OCI-M1 (cell line): ENCODE measurements at regions not wholly inside any gene's neighbourhood (a gene's known extent, or its start where the extent isn't known, plus 50 kb on each side); places are given as distances from the start of the nearest gene placed in this dataset.

Experiments used
- DNase-seq: peaks from one replicate; lab custom pipeline; 2025; lab: John Stamatoyannopoulos, UW

GRCh38 chr1:79422726-79423125, 416.2 kb upstream of the ADGRL4 start:
- DNase-seq: no peak

- no peak for DNase-seq
Observed at GRCh38 chr1:79398501-79398900, 392.0 kb upstream of the ADGRL4 start.

GRCh38 chr1:79396901-79397300, 390.4 kb upstream of the ADGRL4 start:
- DNase-seq: no peak

- DNase-seq: no peak
Observed at GRCh38 chr1:79388694-79389361, 382.3 kb upstream of the ADGRL4 start.

GRCh38 chr1:79386730-79387129, 380.2 kb upstream of the ADGRL4 start:
- DNase-seq: peak; percentile 33

- DNase-seq: peak; percentile 6
Observed at GRCh38 chr1:79380078-79380477, 373.5 kb upstream of the ADGRL4 start.

- no peak for DNase-seq
Observed at GRCh38 chr1:79376106-79376505, 369.6 kb upstream of the ADGRL4 start.

- no peak for DNase-seq
Observed at GRCh38 chr1:79375352-79375751, 368.8 kb upstream of the ADGRL4 start.

- no peak for DNase-seq
Observed at GRCh38 chr1:79374397-79374796, 367.9 kb upstream of the ADGRL4 start.

- DNase-seq: no peak
Observed at GRCh38 chr1:79373481-79374125, 367.1 kb upstream of the ADGRL4 start.

GRCh38 chr1:79371802-79372201, 365.3 kb upstream of the ADGRL4 start:
- DNase-seq: no peak

- no peak for DNase-seq
Observed at GRCh38 chr1:79369091-79369490, 362.6 kb upstream of the ADGRL4 start.

GRCh38 chr1:79364896-79365295, 358.4 kb upstream of the ADGRL4 start:
- DNase-seq: no peak

GRCh38 chr1:79363430-79363829, 356.9 kb upstream of the ADGRL4 start:
- DNase-seq: no peak

- DNase-seq: no peak
Observed at GRCh38 chr1:79362470-79362869, 355.9 kb upstream of the ADGRL4 start.

GRCh38 chr1:79355090-79355489, 348.6 kb upstream of the ADGRL4 start:
- no peak for DNase-seq

- DNase-seq: peak; percentile 77
Observed at GRCh38 chr1:79353224-79353623, 346.7 kb upstream of the ADGRL4 start.

GRCh38 chr1:79326875-79327274, 320.3 kb upstream of the ADGRL4 start:
- no peak for DNase-seq

- no peak for DNase-seq
Observed at GRCh38 chr1:79325705-79326104, 319.2 kb upstream of the ADGRL4 start.

GRCh38 chr1:79325126-79325525, 318.6 kb upstream of the ADGRL4 start:
- no peak for DNase-seq

GRCh38 chr1:79323239-79324025, 316.9 kb upstream of the ADGRL4 start:
- peak; percentile 34 for DNase-seq

- DNase-seq: peak; percentile 20
Observed at GRCh38 chr1:79322511-79323027, 316.0 kb upstream of the ADGRL4 start.

- no peak for DNase-seq
Observed at GRCh38 chr1:79312438-79312837, 305.9 kb upstream of the ADGRL4 start.
